ENCODE measurements at regions not wholly inside any gene's neighbourhood (a gene's known extent, or its start where the extent isn't known, plus 50 kb on each side); places are given as distances from the start of the nearest gene placed in this dataset.

GRCh38 chr7:4386190-4386589 is 295.9 kb upstream of the FOXK1 start:
- TF ChIP-seq POLR2A (IDR thresholded peaks at IDR 0.05), result no peak
- TF ChIP-seq CTCF (IDR thresholded peaks at IDR 0.05), result no peak
